ENCODE measurements at regions not wholly inside any gene's neighbourhood (a gene's known extent, or its start where the extent isn't known, plus 50 kb on each side); places are given as distances from the start of the nearest gene placed in this dataset.

- TF ChIP-seq CTCF (IDR thresholded peaks at IDR 0.05) (no peak), POLR2A (IDR thresholded peaks at IDR 0.05) (no peak)
Observed at GRCh38 chr1:239735111-239735510, 348.7 kb downstream of the CHRM3 start.

All from vagina (tissue), 2 donors.